ENCODE measurements at regions not wholly inside any gene's neighbourhood (a gene's known extent, or its start where the extent isn't known, plus 50 kb on each side); places are given as distances from the start of the nearest gene placed in this dataset.

GRCh38 chr7:1314908-1315450 is 82.3 kb downstream of the UNCX start:
- Mint-ChIP-seq H3K36me3 (ENCODE audit: unreplicated experiment) (no peaks in the 10 kb centered on the region), H3K4me1 (ENCODE audit: unreplicated experiment) (no peaks in the 10 kb centered on the region), H3K9me3 (ENCODE audit: unreplicated experiment) (no peaks in the 10 kb centered on the region), H3K27me3 (ENCODE audit: unreplicated experiment) (peaks cover 2% of the 10 kb centered on the region), H3K4me3 (ENCODE audit: unreplicated experiment) (no peak overlapping the region), H3K27ac (ENCODE audit: unreplicated experiment) (no peak overlapping the region)
- no peak for TF ChIP-seq CTCF (IDR thresholded peaks at IDR 0.05)
- no peak for DNase-seq (ENCODE audit: extremely low spot score, unreplicated experiment)

GRCh38 chr7:1316086-1316485 is 83.4 kb downstream of the UNCX start:
- H3K4me3 Mint-ChIP-seq (ENCODE audit: unreplicated experiment) = no peak overlapping the region
- H3K36me3 Mint-ChIP-seq (ENCODE audit: unreplicated experiment) = no peaks in the 10 kb centered on the region
- H3K27me3 Mint-ChIP-seq (ENCODE audit: unreplicated experiment) = peaks cover 2% of the 10 kb centered on the region
- no peak for DNase-seq (ENCODE audit: extremely low spot score, unreplicated experiment)
- no peaks in the 10 kb centered on the region for H3K4me1 Mint-ChIP-seq (ENCODE audit: unreplicated experiment)
- TF ChIP-seq CTCF (IDR thresholded peaks at IDR 0.05) = no peak
- no peak overlapping the region for H3K27ac Mint-ChIP-seq (ENCODE audit: unreplicated experiment)
- no peaks in the 10 kb centered on the region for H3K9me3 Mint-ChIP-seq (ENCODE audit: unreplicated experiment)

- Mint-ChIP-seq H3K4me3 (ENCODE audit: unreplicated experiment) (no peak overlapping the region), H3K9me3 (ENCODE audit: unreplicated experiment) (no peaks in the 10 kb centered on the region), H3K36me3 (ENCODE audit: unreplicated experiment) (no peaks in the 10 kb centered on the region), H3K4me1 (ENCODE audit: unreplicated experiment) (no peaks in the 10 kb centered on the region), H3K27me3 (ENCODE audit: unreplicated experiment) (peaks cover 8% of the 10 kb centered on the region), H3K27ac (ENCODE audit: unreplicated experiment) (no peak overlapping the region)
- TF ChIP-seq CTCF (IDR thresholded peaks at IDR 0.05) = no peak
- DNase-seq (ENCODE audit: extremely low spot score, unreplicated experiment) = no peak
Measured at GRCh38 chr7:1317646-1318045, 85.0 kb downstream of the UNCX start.

GRCh38 chr7:1318051-1318450 is 85.4 kb downstream of the UNCX start:
- H3K4me3 Mint-ChIP-seq (ENCODE audit: unreplicated experiment) = no peak overlapping the region
- peaks cover 8% of the 10 kb centered on the region for H3K27me3 Mint-ChIP-seq (ENCODE audit: unreplicated experiment)
- H3K36me3 Mint-ChIP-seq (ENCODE audit: unreplicated experiment) = no peaks in the 10 kb centered on the region
- DNase-seq (ENCODE audit: extremely low spot score, unreplicated experiment) = no peak
- no peak for TF ChIP-seq CTCF (IDR thresholded peaks at IDR 0.05)
- H3K4me1 Mint-ChIP-seq (ENCODE audit: unreplicated experiment) = no peaks in the 10 kb centered on the region
- no peak overlapping the region for H3K27ac Mint-ChIP-seq (ENCODE audit: unreplicated experiment)
- H3K9me3 Mint-ChIP-seq (ENCODE audit: unreplicated experiment) = no peaks in the 10 kb centered on the region

GRCh38 chr7:1318661-1319060 is 86.0 kb downstream of the UNCX start:
- Mint-ChIP-seq H3K27ac (ENCODE audit: unreplicated experiment) (no peak overlapping the region), H3K36me3 (ENCODE audit: unreplicated experiment) (no peaks in the 10 kb centered on the region), H3K9me3 (ENCODE audit: unreplicated experiment) (no peaks in the 10 kb centered on the region), H3K4me1 (ENCODE audit: unreplicated experiment) (peaks cover 2% of the 10 kb centered on the region), H3K4me3 (ENCODE audit: unreplicated experiment) (no peak overlapping the region), H3K27me3 (ENCODE audit: unreplicated experiment) (peaks cover 13% of the 10 kb centered on the region)
- DNase-seq (ENCODE audit: extremely low spot score, unreplicated experiment) = no peak
- no peak for TF ChIP-seq CTCF (IDR thresholded peaks at IDR 0.05)

Data from osteocyte (in vitro differentiated cells).